Lower leg skin (tissue), 3 donors: ENCODE measurements at regions not wholly inside any gene's neighbourhood (a gene's known extent, or its start where the extent isn't known, plus 50 kb on each side); places are given as distances from the start of the nearest gene placed in this dataset.

Experiments used
- POLR2A ChIP-seq, 2 donors: fragments of 450-650 bp; IDR thresholded peaks; one replicate each; pipeline ENCODE4 v1.6.1; 2016 to 2017; ENCODE audit warnings: antibody characterized with exemption in 2 of 2, mild to moderate bottlenecking in 1 of 2, moderate library complexity in 1 of 2
- TF ChIP-seq, protein P1 (sequence below), 3 donors: fragments of 450-650 bp; IDR thresholded peaks; one replicate each; pipeline ENCODE4 v1.5.1; 2016; ENCODE audit warnings: antibody characterized with exemption in 3 of 3, mild to moderate bottlenecking in 3 of 3, moderate library complexity in 2 of 3

DNA sequence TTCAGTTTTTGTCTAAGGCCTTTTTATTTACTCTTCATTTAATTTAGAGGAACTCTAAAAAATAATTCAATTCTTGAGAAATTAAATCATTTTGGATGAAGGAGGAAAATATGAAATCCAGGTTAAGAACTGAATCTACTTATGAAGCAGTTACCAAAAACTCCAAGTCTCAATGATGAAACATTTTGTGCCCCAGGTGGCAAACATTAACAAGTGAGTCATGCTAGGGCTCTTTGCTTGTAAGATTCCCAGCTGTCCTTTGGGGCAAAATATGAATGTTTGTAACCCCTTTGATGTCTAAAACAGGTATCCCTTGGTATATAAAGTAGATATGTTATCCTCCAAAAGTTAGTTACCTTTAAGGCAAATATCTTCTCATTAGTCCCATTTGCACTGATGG is 202.4 kb downstream of the NEDD1 start:
- TF ChIP-seq, protein P1, sequence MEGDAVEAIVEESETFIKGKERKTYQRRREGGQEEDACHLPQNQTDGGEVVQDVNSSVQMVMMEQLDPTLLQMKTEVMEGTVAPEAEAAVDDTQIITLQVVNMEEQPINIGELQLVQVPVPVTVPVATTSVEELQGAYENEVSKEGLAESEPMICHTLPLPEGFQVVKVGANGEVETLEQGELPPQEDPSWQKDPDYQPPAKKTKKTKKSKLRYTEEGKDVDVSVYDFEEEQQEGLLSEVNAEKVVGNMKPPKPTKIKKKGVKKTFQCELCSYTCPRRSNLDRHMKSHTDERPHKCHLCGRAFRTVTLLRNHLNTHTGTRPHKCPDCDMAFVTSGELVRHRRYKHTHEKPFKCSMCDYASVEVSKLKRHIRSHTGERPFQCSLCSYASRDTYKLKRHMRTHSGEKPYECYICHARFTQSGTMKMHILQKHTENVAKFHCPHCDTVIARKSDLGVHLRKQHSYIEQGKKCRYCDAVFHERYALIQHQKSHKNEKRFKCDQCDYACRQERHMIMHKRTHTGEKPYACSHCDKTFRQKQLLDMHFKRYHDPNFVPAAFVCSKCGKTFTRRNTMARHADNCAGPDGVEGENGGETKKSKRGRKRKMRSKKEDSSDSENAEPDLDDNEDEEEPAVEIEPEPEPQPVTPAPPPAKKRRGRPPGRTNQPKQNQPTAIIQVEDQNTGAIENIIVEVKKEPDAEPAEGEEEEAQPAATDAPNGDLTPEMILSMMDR (IDR thresholded peaks at IDR 0.05) = no peak
- no peak for TF ChIP-seq POLR2A (IDR thresholded peaks at IDR 0.05)
